Mesendoderm (in vitro differentiated cells): ENCODE measurements at regions not wholly inside any gene's neighbourhood (a gene's known extent, or its start where the extent isn't known, plus 50 kb on each side); places are given as distances from the start of the nearest gene placed in this dataset.

ENCODE experiments used
- DNase-seq: peaks from one replicate; pipeline ENCODE4 v3.0.0; 2013
- H2AK5ac ChIP-seq: 2 replicates; pipeline ENCODE4 v1.6.1; 2013; ENCODE audit warnings: low read length, inconsistent platforms
- H2BK120ac ChIP-seq: 2 replicates; pipeline ENCODE4 v1.6.1; 2013; ENCODE audit warnings: low read depth, mild to moderate bottlenecking, low read length, moderate library complexity, mixed read lengths
- H2BK15ac ChIP-seq: replicated peaks from 2 replicates; pipeline ENCODE4 v1.6.1; 2013; ENCODE audit warnings: low read depth, mild to moderate bottlenecking, moderate library complexity
- H2BK5ac ChIP-seq: 2 replicates; pipeline ENCODE4 v1.6.1; 2013; ENCODE audit warnings: low read length, inconsistent platforms
- H3K18ac ChIP-seq: 2 replicates; pipeline ENCODE4 v1.6.1; 2013; ENCODE audit warnings: mild to moderate bottlenecking, low read length, mixed read lengths
- H3K23ac ChIP-seq: one replicate; pipeline ENCODE4 v1.6.1; 2013; ENCODE audit warnings: low read length
- H3K27ac ChIP-seq: 2 replicates; pipeline ENCODE4 v1.5.1; 2013; ENCODE audit warnings: low read depth, mild to moderate bottlenecking, inconsistent platforms, low read length, moderate library complexity
- H3K27me3 ChIP-seq: 2 replicates; pipeline ENCODE4 v1.6.1; 2013; ENCODE audit warnings: low read length, control low read depth, mild to moderate bottlenecking, inconsistent platforms; ENCODE audit not compliant: insufficient read depth, poor library complexity
- H3K36me3 ChIP-seq: 2 replicates; pipeline ENCODE4 v1.6.1; 2013; ENCODE audit warnings: low read length, inconsistent platforms; ENCODE audit not compliant: control insufficient read depth, insufficient read depth
- H3K4ac ChIP-seq: one replicate; pipeline ENCODE4 v1.6.1; 2013; ENCODE audit warnings: low read depth, mild to moderate bottlenecking, low read length, moderate library complexity
- H3K4me1 ChIP-seq: 2 replicates; pipeline ENCODE4 v1.6.1; 2013; ENCODE audit warnings: low read depth, low read length, inconsistent platforms; ENCODE audit not compliant: control insufficient read depth
- H3K4me2 ChIP-seq: 2 replicates; pipeline ENCODE4 v1.6.1; 2013; ENCODE audit warnings: low read length
- H3K4me3 ChIP-seq: 2 replicates; pipeline ENCODE4 v1.5.1; 2013; ENCODE audit warnings: mild to moderate bottlenecking, low read length
- H3K56ac ChIP-seq: one replicate; pipeline ENCODE4 v1.6.1; 2013; ENCODE audit warnings: low read length
- H3K79me1 ChIP-seq: 2 replicates; pipeline ENCODE4 v1.6.1; 2013; ENCODE audit warnings: low read length, inconsistent platforms
- H3K79me2 ChIP-seq: 2 replicates; pipeline ENCODE4 v1.6.1; 2013; ENCODE audit warnings: mild to moderate bottlenecking, low read length; ENCODE audit not compliant: control insufficient read depth, insufficient read depth
- H3K9ac ChIP-seq: 2 replicates; pipeline ENCODE4 v1.6.1; 2013; ENCODE audit warnings: low read length, inconsistent platforms
- H4K5ac ChIP-seq: one replicate; pipeline ENCODE4 v1.6.1; 2013; ENCODE audit warnings: low read length
- H4K8ac ChIP-seq: one replicate; pipeline ENCODE4 v1.6.1; 2013; ENCODE audit warnings: low read depth, mild to moderate bottlenecking, control low read depth, low read length, moderate library complexity
- WGBS: extraction: QIAGEN DNeasy Blood & Tissue Kit; methylation state at CpG from one replicate; pipeline ENCODE4 v1.1.7; 2013; ENCODE audit warnings: low lambda C conversion rate, missing lambda C conversion rate; ENCODE audit not compliant: insufficient coverage; ENCODE audit errors: extremely low coverage; 5-methylcytosine and 5-hydroxymethylcytosine counted together

- no peak overlapping the region for H2BK5ac ChIP-seq
These were observed 471.5 kb upstream of the NRG3 start for GRCh38 chr10:81403451-81403850.

GRCh38 chr10:81405399-81405798 lies 469.6 kb upstream of the NRG3 start:
- no peaks in the 10 kb centered on the region for H3K36me3 ChIP-seq
- H4K8ac ChIP-seq: no peak overlapping the region
- H3K79me2 ChIP-seq: no peaks in the 10 kb centered on the region
- H3K4me1 ChIP-seq: no peaks in the 10 kb centered on the region
- no peak overlapping the region for H3K23ac ChIP-seq
- no peaks in the 10 kb centered on the region for H3K79me1 ChIP-seq
- H2BK15ac ChIP-seq: no peak overlapping the region
- no peak overlapping the region for H2AK5ac ChIP-seq
- no peak overlapping the region for H3K27ac ChIP-seq
- H4K5ac ChIP-seq: no peak overlapping the region
- no peak overlapping the region for H3K4me2 ChIP-seq
- no peak overlapping the region for H3K4ac ChIP-seq
- H2BK120ac ChIP-seq: no peak overlapping the region
- H3K18ac ChIP-seq: no peak overlapping the region
- DNase-seq: no peak
- WGBS: 100% methylated on average over 1 of the region's 2 CpGs
- no peak overlapping the region for H3K4me3 ChIP-seq
- H2BK5ac ChIP-seq: no peak overlapping the region
- no peaks in the 10 kb centered on the region for H3K27me3 ChIP-seq
- no peak overlapping the region for H3K9ac ChIP-seq
- no peak overlapping the region for H3K56ac ChIP-seq

More at GRCh38 chr10:81403451-81403850, 471.5 kb upstream of the NRG3 start:
- no peaks in the 10 kb centered on the region for H3K36me3 ChIP-seq
- no peak overlapping the region for H2BK120ac ChIP-seq
- no peak overlapping the region for H4K5ac ChIP-seq
- H2BK15ac ChIP-seq: no peak overlapping the region
- no peaks in the 10 kb centered on the region for H3K79me2 ChIP-seq
- no peak overlapping the region for H3K4ac ChIP-seq
- H3K4me2 ChIP-seq: no peak overlapping the region
- no peaks in the 10 kb centered on the region for H3K27me3 ChIP-seq
- no peaks in the 10 kb centered on the region for H3K79me1 ChIP-seq
- H3K4me1 ChIP-seq: no peaks in the 10 kb centered on the region
- no peak overlapping the region for H3K23ac ChIP-seq
- H4K8ac ChIP-seq: no peak overlapping the region
- no peak for DNase-seq
- no peak overlapping the region for H3K27ac ChIP-seq
- no peak overlapping the region for H3K56ac ChIP-seq
- no peak overlapping the region for H2AK5ac ChIP-seq
- WGBS: no CpG with 5 or more reads among the region's 3 CpGs
- no peak overlapping the region for H3K18ac ChIP-seq
- no peak overlapping the region for H3K9ac ChIP-seq
- no peak overlapping the region for H3K4me3 ChIP-seq

- DNase-seq: peak; percentile 79
- no peak overlapping the region for H3K9ac ChIP-seq
These were observed 461.0 kb upstream of the NRG3 start for GRCh38 chr10:81414038-81414437.

GRCh38 chr10:81426722-81427121 lies 448.3 kb upstream of the NRG3 start:
- no peak overlapping the region for H2BK15ac ChIP-seq
- no peak overlapping the region for H2AK5ac ChIP-seq
- no peak for DNase-seq
- H2BK120ac ChIP-seq: no peak overlapping the region
- no peak overlapping the region for H4K5ac ChIP-seq
- no peak overlapping the region for H3K4me3 ChIP-seq
- no peaks in the 10 kb centered on the region for H3K79me2 ChIP-seq
- H3K4ac ChIP-seq: no peak overlapping the region
- H3K4me1 ChIP-seq: no peaks in the 10 kb centered on the region
- no peaks in the 10 kb centered on the region for H3K79me1 ChIP-seq
- no peak overlapping the region for H3K23ac ChIP-seq
- H3K27me3 ChIP-seq: no peaks in the 10 kb centered on the region
- no peak overlapping the region for H3K9ac ChIP-seq
- no peak overlapping the region for H3K4me2 ChIP-seq
- H3K18ac ChIP-seq: no peak overlapping the region
- H4K8ac ChIP-seq: no peak overlapping the region
- H3K27ac ChIP-seq: no peak overlapping the region
- H3K56ac ChIP-seq: no peak overlapping the region
- no peaks in the 10 kb centered on the region for H3K36me3 ChIP-seq
- H2BK5ac ChIP-seq: no peak overlapping the region

More at GRCh38 chr10:81414038-81414437, 461.0 kb upstream of the NRG3 start:
- Histone ChIP-seq H2BK15ac (no peak overlapping the region), H3K23ac (no peak overlapping the region), H3K36me3 (no peaks in the 10 kb centered on the region), H3K18ac (no peak overlapping the region), H3K4me2 (no peak overlapping the region), H3K56ac (no peak overlapping the region), H2AK5ac (no peak overlapping the region), H3K4me1 (no peaks in the 10 kb centered on the region), H3K27ac (no peak overlapping the region), H2BK120ac (no peak overlapping the region), H4K5ac (no peak overlapping the region), H4K8ac (no peak overlapping the region), H3K79me1 (no peaks in the 10 kb centered on the region), H2BK5ac (no peak overlapping the region), H3K4ac (no peak overlapping the region), H3K79me2 (no peaks in the 10 kb centered on the region), H3K27me3 (no peaks in the 10 kb centered on the region), H3K4me3 (no peak overlapping the region)
- WGBS: no CpG with 5 or more reads among the region's 1 CpG

- Histone ChIP-seq H3K27me3 (no peaks in the 10 kb centered on the region), H3K36me3 (no peaks in the 10 kb centered on the region), H3K56ac (no peak overlapping the region), H3K18ac (no peak overlapping the region), H3K9ac (no peak overlapping the region), H3K79me1 (no peaks in the 10 kb centered on the region), H2BK5ac (no peak overlapping the region), H3K27ac (no peak overlapping the region), H3K4me2 (no peak overlapping the region), H2BK15ac (no peak overlapping the region), H4K5ac (no peak overlapping the region), H4K8ac (no peak overlapping the region), H2AK5ac (no peak overlapping the region), H3K4me3 (no peak overlapping the region), H3K23ac (no peak overlapping the region), H3K79me2 (no peaks in the 10 kb centered on the region), H3K4ac (no peak overlapping the region), H3K4me1 (no peaks in the 10 kb centered on the region), H2BK120ac (no peak overlapping the region)
- WGBS: no CpG with 5 or more reads among the region's 2 CpGs
- no peak for DNase-seq
These were observed 446.4 kb upstream of the NRG3 start for GRCh38 chr10:81428456-81429134.

GRCh38 chr10:81439445-81439844 lies 435.5 kb upstream of the NRG3 start:
- no peak overlapping the region for H3K27ac ChIP-seq
- H2AK5ac ChIP-seq: no peak overlapping the region
- H3K9ac ChIP-seq: no peak overlapping the region
- no peaks in the 10 kb centered on the region for H3K4me1 ChIP-seq
- H3K56ac ChIP-seq: no peak overlapping the region
- H2BK120ac ChIP-seq: no peak overlapping the region
- no peak overlapping the region for H3K4me3 ChIP-seq
- H4K8ac ChIP-seq: no peak overlapping the region
- no peak overlapping the region for H3K4ac ChIP-seq
- H3K27me3 ChIP-seq: no peaks in the 10 kb centered on the region
- H2BK5ac ChIP-seq: no peak overlapping the region
- no peak overlapping the region for H3K4me2 ChIP-seq
- H2BK15ac ChIP-seq: no peak overlapping the region
- H3K23ac ChIP-seq: no peak overlapping the region
- no peak overlapping the region for H3K18ac ChIP-seq
- H3K79me1 ChIP-seq: no peaks in the 10 kb centered on the region
- WGBS: no CpG with 5 or more reads among the region's 2 CpGs
- H3K36me3 ChIP-seq: no peaks in the 10 kb centered on the region
- no peak for DNase-seq
- no peaks in the 10 kb centered on the region for H3K79me2 ChIP-seq
- no peak overlapping the region for H4K5ac ChIP-seq
